Transverse colon (tissue), 4 donors: ENCODE measurements at regions not wholly inside any gene's neighbourhood (a gene's known extent, or its start where the extent isn't known, plus 50 kb on each side); places are given as distances from the start of the nearest gene placed in this dataset.

ENCODE experiments used
- POLR2A ChIP-seq: fragments of 450-650 bp; IDR thresholded peaks from one replicate; pipeline ENCODE4 v1.6.1; 2016; ENCODE audit warnings: antibody characterized with exemption, mild to moderate bottlenecking, moderate library complexity
- POLR2AphosphoS5 ChIP-seq, 3 donors: sonication (generic); formaldehyde crosslinking; IDR thresholded peaks; one replicate each; pipeline ENCODE4 v1.6.1; 2016; ENCODE audit warnings: antibody characterized with exemption in 3 of 3
- TF ChIP-seq, protein P1 (sequence below), 5 experiments: fragments of 200-600 bp in 3 of 5; fragments of 450-650 bp in 2 of 5; sonication (generic) in 3 of 5; IDR thresholded peaks; 1 replicate in 2 of 5; 2 replicates in 3 of 5; pipeline ENCODE4 v1.5.1; 2016 to 2017; ENCODE audit warnings: antibody characterized with exemption in 5 of 5, inconsistent platforms in 3 of 5, mild to moderate bottlenecking in 2 of 5, moderate library complexity in 1 of 5

DNA sequence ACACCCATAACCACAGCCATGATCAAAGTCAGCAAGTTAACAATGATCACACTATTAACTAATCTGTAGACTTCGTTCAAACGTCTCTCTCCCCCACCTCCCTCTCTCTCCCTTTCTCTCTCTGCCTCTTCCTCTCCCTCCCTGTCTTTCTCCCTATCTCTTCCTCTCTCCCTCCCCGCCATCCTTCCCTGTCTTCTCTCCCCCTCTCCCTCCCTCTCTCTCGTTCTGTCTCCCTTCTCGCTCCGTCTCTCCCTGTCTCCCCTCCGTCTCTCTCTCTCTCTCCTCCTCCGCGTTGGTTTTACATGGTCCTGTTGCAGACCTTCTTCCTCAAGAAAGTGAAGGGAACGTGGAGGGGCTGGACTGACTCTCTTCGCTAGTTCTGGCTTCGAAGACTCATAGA lies 308.9 kb upstream of the FOXQ1 start:
- TF ChIP-seq POLR2AphosphoS5 (IDR thresholded peaks at IDR 0.05) (no peak), POLR2A (no peak)
- TF ChIP-seq, protein P1, sequence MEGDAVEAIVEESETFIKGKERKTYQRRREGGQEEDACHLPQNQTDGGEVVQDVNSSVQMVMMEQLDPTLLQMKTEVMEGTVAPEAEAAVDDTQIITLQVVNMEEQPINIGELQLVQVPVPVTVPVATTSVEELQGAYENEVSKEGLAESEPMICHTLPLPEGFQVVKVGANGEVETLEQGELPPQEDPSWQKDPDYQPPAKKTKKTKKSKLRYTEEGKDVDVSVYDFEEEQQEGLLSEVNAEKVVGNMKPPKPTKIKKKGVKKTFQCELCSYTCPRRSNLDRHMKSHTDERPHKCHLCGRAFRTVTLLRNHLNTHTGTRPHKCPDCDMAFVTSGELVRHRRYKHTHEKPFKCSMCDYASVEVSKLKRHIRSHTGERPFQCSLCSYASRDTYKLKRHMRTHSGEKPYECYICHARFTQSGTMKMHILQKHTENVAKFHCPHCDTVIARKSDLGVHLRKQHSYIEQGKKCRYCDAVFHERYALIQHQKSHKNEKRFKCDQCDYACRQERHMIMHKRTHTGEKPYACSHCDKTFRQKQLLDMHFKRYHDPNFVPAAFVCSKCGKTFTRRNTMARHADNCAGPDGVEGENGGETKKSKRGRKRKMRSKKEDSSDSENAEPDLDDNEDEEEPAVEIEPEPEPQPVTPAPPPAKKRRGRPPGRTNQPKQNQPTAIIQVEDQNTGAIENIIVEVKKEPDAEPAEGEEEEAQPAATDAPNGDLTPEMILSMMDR (IDR thresholded peaks at IDR 0.05), result no peak
